Skeletal muscle tissue (tissue), 3 donors: ENCODE measurements at regions not wholly inside any gene's neighbourhood (a gene's known extent, or its start where the extent isn't known, plus 50 kb on each side); places are given as distances from the start of the nearest gene placed in this dataset.

Experiments used
- H3K27ac ChIP-seq: one replicate; pipeline ENCODE4 v1.7.0; 2013; ENCODE audit warnings: mild to moderate bottlenecking, low read depth, low read length, inconsistent platforms
- H3K27me3 ChIP-seq, 3 donors: one replicate each; pipeline ENCODE4 v1.7.0; 2013; ENCODE audit warnings: low read length in 3 of 3; ENCODE audit not compliant: control insufficient read depth in 3 of 3, insufficient read depth in 3 of 3
- H3K36me3 ChIP-seq, 3 donors: one replicate each; pipeline ENCODE4 v1.7.0; 2013; ENCODE audit warnings: low read length in 3 of 3; ENCODE audit not compliant: control insufficient read depth in 3 of 3, insufficient read depth in 3 of 3
- H3K4me1 ChIP-seq, 3 donors: one replicate each; pipeline ENCODE4 v1.7.0; 2013; ENCODE audit warnings: low read length in 3 of 3, mild to moderate bottlenecking in 3 of 3; ENCODE audit not compliant: control insufficient read depth in 3 of 3, insufficient read depth in 3 of 3
- H3K4me3 ChIP-seq, 3 donors: one replicate each; pipeline ENCODE4 v1.7.0; 2013; ENCODE audit warnings: low read length in 3 of 3
- H3K9ac ChIP-seq, 3 donors: one replicate each; pipeline ENCODE4 v1.7.0; 2013; ENCODE audit warnings: low read length in 3 of 3, mild to moderate bottlenecking in 3 of 3, moderate library complexity in 2 of 3, low read depth in 1 of 3
- H3K9me3 ChIP-seq, 3 donors: one replicate each; pipeline ENCODE4 v1.7.0; 2013; ENCODE audit warnings: low read length in 3 of 3; ENCODE audit not compliant: control insufficient read depth in 3 of 3
- donor health status: Osteomylitis.

DNA sequence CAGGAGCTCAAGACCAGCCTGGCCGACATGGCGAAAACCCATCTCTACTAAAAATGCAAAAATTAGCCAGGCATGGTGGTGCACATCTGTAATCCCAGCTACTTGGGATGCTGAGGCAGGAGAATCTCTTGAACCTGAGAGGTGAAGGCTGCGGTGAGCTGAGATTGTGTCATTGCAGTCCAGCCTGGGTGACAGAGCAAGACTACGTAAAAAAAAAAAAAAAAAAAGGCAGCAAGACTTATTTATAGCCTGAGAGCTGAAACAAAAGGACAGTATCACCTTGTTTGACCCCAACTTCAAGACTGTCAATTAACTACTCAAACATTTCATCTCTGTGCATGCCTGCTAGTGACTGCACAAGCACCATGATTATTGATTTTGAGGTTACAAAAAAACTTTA, 478.9 kb upstream of the GBE1 start:
- no peaks in the 10 kb centered on the region for H3K4me1 ChIP-seq
- no peak overlapping the region for H3K4me3 ChIP-seq
- H3K27ac ChIP-seq = no peak overlapping the region
- no peaks in the 10 kb centered on the region for H3K9me3 ChIP-seq
- H3K27me3 ChIP-seq = no peaks in the 10 kb centered on the region
- no peak overlapping the region for H3K9ac ChIP-seq
- H3K36me3 ChIP-seq = no peaks in the 10 kb centered on the region

DNA sequence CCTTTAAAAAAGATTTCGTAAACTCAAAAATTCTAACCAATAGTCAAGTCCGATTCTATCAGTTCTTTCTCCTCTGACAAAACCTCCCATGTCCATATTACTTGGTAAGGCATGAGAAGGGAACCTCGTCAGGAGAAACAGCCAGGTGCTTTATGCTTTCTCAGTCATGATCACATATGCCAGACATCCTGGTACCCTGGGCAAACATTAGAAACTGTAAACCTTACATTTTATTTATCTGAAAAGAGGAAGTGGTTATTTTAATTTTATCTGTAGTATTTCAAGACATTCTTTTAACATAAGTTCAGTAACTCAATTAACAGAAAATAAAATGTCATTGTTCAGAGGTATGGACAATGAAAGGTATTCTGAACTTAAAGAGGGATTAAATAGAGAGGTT, 474.8 kb upstream of the GBE1 start:
- H3K4me3 ChIP-seq = no peak overlapping the region
- H3K9me3 ChIP-seq = no peaks in the 10 kb centered on the region
- H3K27me3 ChIP-seq = no peaks in the 10 kb centered on the region
- no peak overlapping the region for H3K9ac ChIP-seq
- H3K36me3 ChIP-seq = no peaks in the 10 kb centered on the region
- no peak overlapping the region for H3K27ac ChIP-seq
- H3K4me1 ChIP-seq = no peaks in the 10 kb centered on the region

DNA sequence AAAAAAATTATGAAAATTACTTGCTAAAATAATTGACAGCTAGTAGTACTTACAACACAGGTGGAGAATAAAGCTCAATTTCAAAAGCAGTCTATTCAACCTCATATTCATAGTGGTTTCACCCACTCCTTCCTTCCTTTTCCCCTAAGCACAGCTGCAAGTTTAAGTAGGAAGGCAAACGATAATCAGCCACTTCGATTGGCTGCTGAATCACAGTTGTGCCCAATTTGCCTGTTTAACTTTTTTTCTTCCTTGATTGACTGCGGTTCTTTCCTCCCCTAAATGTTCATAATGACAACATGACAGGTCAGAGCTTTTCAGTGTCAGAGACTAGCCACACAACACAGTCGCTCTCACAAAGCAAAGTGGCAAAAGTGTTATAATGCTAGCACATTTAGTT, 468.0 kb upstream of the GBE1 start:
- Histone ChIP-seq H3K27me3 (no peaks in the 10 kb centered on the region), H3K36me3 (no peaks in the 10 kb centered on the region), H3K9ac (no peak overlapping the region), H3K9me3 (no peaks in the 10 kb centered on the region), H3K27ac (no peak overlapping the region), H3K4me3 (no peak overlapping the region), H3K4me1 (no peaks in the 10 kb centered on the region)

DNA sequence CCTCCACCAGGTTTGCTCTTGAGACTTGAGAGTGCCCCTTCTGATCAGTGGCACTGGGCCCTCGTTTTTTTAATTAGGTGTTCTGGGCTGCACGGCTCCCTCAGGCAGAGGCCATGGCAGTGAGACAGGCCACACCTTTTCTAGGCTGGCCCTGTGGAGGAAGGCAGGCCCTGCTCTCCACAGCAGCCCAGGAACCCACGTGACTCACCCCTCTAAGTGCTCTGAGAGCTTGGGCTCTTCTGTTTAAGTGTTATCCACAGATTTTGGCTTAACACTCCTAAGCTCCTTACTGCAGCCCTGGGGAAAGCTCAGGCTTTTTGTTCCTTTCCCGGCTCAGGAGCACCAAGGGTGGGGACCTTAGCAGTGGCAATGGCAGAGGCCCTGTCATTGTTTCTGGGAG, 463.2 kb upstream of the GBE1 start:
- Histone ChIP-seq H3K27me3 (no peaks in the 10 kb centered on the region), H3K27ac (no peak overlapping the region), H3K9ac (no peak overlapping the region), H3K4me3 (no peak overlapping the region), H3K4me1 (no peaks in the 10 kb centered on the region), H3K36me3 (no peaks in the 10 kb centered on the region), H3K9me3 (no peaks in the 10 kb centered on the region)

DNA sequence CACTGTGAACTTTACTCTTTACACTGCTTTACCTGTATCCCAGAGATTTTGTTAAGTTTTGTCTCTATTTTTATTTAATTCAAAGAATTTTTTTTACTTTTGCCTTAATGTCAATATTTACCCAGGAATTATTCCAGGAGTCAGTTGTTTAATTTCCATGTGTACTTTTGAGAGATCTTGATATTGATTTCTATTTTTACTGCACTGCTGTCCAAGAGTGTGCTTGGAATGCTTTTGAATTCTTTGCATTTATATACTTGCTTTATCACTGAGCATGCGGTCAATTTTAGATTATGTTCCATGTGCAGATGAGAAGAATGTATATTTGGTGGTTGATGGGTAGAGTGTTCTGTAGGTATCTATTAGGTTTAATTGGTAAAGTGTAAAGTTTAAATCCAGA, 461.0 kb upstream of the GBE1 start:
- H3K9ac ChIP-seq = no peak overlapping the region
- H3K36me3 ChIP-seq = no peaks in the 10 kb centered on the region
- H3K9me3 ChIP-seq = no peaks in the 10 kb centered on the region
- H3K4me1 ChIP-seq = no peaks in the 10 kb centered on the region
- no peaks in the 10 kb centered on the region for H3K27me3 ChIP-seq
- H3K4me3 ChIP-seq = no peak overlapping the region
- no peak overlapping the region for H3K27ac ChIP-seq

DNA sequence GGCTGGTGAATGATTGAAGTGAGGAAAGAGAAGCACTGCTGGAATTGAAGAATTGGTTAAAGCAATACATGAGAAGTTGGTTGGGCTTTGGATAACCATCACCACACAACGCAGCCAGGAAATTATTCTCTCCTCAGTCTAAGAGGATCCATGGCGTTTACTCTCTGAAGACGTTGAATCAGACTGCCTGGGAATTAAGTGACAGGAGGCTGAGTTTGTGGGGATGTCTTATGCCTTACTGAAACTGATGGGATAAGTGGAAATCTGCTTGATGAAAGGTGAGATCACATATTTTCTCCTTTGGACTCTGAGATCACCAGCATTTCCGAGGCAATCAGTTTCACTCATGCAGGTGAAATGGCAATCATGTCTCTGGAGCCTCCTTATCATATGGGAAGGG, 456.1 kb upstream of the GBE1 start:
- Histone ChIP-seq H3K4me3 (no peak overlapping the region), H3K27ac (no peak overlapping the region), H3K9ac (no peak overlapping the region), H3K4me1 (no peaks in the 10 kb centered on the region), H3K36me3 (no peaks in the 10 kb centered on the region), H3K27me3 (no peaks in the 10 kb centered on the region), H3K9me3 (no peaks in the 10 kb centered on the region)

DNA sequence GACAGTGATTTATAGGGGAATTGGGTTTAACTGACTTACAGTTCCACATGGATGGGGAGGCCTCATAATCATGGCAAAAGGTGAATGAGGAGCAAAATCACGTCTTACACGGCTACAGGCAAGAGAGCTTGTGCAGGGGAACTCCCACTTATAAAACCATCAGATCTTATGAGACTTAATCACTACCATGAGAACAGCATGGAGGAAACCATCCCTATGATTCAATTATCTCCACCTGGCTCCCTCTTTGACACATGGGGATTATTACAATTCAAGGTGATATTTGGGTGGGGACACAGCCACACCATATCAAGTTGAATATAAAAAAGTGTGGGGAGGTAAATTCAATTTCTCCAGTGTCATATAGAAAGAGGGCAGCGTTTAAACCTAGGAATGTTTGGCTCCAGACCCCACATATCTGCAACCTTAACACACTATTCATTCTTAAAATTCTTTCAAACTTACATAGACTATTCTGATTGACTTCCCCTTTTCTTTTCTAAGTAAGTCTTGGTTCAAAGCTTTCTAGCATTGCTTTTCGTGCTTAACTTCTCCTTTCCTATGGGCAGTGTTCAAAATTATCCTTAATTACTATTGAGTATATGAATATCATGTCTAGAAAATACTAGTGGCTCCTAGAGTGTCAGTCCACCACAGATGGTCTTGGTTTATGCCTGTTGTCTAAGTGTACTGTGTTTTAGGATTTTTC, 446.7 kb upstream of the GBE1 start:
- Histone ChIP-seq H3K9me3 (no peaks in the 10 kb centered on the region), H3K4me3 (no peak overlapping the region), H3K27me3 (no peaks in the 10 kb centered on the region), H3K4me1 (no peaks in the 10 kb centered on the region), H3K27ac (no peak overlapping the region), H3K36me3 (no peaks in the 10 kb centered on the region), H3K9ac (no peak overlapping the region)

DNA sequence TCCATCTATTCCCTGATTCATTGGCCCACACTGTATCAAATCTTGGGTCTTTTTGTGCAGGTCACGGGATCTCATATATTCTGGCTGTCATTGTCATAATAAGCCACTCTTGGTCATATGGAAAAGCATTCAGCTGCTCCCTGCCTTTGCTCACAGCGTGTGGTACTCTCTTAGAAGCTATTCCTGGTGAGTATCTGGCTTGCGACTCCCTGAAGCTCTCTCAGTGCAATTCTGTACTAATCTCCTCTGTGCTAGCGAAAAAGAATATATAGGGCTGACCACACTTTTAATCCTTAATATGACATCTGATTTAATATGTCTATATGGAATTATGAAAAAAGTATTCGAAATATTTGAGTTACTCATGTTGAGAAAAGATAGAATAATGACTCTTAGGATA, 440.8 kb upstream of the GBE1 start:
- Histone ChIP-seq H3K9ac (no peak overlapping the region), H3K27ac (no peak overlapping the region), H3K4me3 (no peak overlapping the region), H3K36me3 (no peaks in the 10 kb centered on the region), H3K4me1 (no peaks in the 10 kb centered on the region), H3K27me3 (no peaks in the 10 kb centered on the region), H3K9me3 (no peaks in the 10 kb centered on the region)

DNA sequence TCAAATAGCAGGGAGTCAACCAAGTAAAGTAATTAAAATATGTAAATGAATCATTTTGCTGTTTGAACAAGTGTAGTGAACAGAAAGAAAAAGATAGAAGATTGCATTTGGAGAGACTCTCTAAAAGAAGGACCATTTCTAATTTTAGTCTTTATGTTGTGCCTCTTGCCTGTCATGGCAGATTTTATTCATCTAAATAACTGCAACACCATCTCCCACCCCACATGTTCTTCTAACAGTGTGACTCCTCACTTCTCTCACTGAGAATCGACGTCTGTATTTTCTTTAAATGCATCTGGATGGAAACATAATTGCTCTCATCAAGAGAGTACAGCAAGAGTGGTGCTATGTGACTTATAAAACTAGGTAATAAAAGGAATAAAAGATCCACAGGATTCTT, 439.9 kb upstream of the GBE1 start:
- H3K9me3 ChIP-seq = no peaks in the 10 kb centered on the region
- H3K36me3 ChIP-seq = no peaks in the 10 kb centered on the region
- H3K27ac ChIP-seq = no peak overlapping the region
- H3K27me3 ChIP-seq = no peaks in the 10 kb centered on the region
- H3K4me3 ChIP-seq = no peak overlapping the region
- H3K4me1 ChIP-seq = no peaks in the 10 kb centered on the region
- H3K9ac ChIP-seq = no peak overlapping the region

DNA sequence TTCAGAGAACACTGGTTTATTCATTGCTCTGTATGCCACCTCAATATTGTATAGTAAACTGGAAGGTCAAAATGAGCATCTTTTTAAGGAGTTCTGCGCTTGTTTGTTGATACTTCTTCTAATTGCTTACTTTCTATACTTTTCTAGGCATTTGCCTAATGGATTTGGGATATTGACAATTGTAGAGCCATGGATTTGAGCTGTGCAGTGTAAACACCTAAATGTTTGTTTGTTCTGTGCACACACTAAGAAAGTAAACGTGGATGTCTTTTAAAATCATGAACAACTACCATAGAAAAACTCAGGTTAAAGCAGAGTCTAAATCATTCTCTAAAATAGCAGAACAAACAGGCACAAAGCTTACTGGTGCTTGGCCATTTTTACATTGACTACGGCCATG, 436.6 kb upstream of the GBE1 start:
- no peaks in the 10 kb centered on the region for H3K36me3 ChIP-seq
- no peak overlapping the region for H3K27ac ChIP-seq
- H3K9ac ChIP-seq = no peak overlapping the region
- no peaks in the 10 kb centered on the region for H3K4me1 ChIP-seq
- no peaks in the 10 kb centered on the region for H3K9me3 ChIP-seq
- no peak overlapping the region for H3K4me3 ChIP-seq
- no peaks in the 10 kb centered on the region for H3K27me3 ChIP-seq

DNA sequence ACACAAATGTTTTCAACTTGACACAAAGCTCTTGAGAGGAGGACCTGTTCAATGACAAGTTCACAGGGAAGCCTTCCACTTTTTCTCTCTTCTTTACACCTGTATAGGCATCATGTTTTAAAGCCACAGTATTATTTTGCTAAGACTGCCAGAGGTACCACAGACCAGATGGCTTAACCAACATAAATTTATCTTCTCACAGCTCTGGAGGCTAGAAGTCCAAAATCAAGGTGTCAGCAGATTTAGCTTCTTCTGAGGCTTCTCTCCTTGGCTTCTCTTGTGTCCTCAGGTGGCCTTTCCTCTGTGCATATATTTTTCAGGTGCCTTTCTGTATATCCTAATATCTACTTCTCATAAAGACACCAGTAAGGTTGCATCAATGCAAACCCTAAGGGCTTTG, 435.2 kb upstream of the GBE1 start:
- H3K36me3 ChIP-seq = no peaks in the 10 kb centered on the region
- H3K27me3 ChIP-seq = no peaks in the 10 kb centered on the region
- no peaks in the 10 kb centered on the region for H3K9me3 ChIP-seq
- no peaks in the 10 kb centered on the region for H3K4me1 ChIP-seq
- H3K4me3 ChIP-seq = no peak overlapping the region
- no peak overlapping the region for H3K27ac ChIP-seq
- no peak overlapping the region for H3K9ac ChIP-seq
